HG03439 (cell line): ENCODE measurements at regions not wholly inside any gene's neighbourhood (a gene's known extent, or its start where the extent isn't known, plus 50 kb on each side); places are given as distances from the start of the nearest gene placed in this dataset.
"Not testable (repeated sequence)": the region's sequence is repeated elsewhere in the genome, so short reads cannot be mapped to it uniquely, and the experiment has no call there.

ENCODE experiments used
- ATAC-seq: cut with Tn5 transposase; IDR thresholded peaks from one replicate; pipeline ENCODE4 v1.9.1; 2021; ENCODE audit warnings: mild to moderate bottlenecking, moderate library complexity; ENCODE audit not compliant: unreplicated experiment

GRCh38 chr10:9901971-9902370, 1115.7 kb upstream of the CELF2 start:
- ATAC-seq = no peak

- ATAC-seq = no peak
Observed at GRCh38 chr10:9910446-9910845, 1107.2 kb upstream of the CELF2 start.

GRCh38 chr10:9911488-9911887, 1106.2 kb upstream of the CELF2 start:
- ATAC-seq = no peak

- ATAC-seq = no peak
Observed at GRCh38 chr10:9913876-9914514, 1103.7 kb upstream of the CELF2 start.

GRCh38 chr10:9921544-9921943, 1096.1 kb upstream of the CELF2 start:
- ATAC-seq = no peak

- no peak for ATAC-seq
Observed at GRCh38 chr10:9922126-9922870, 1095.4 kb upstream of the CELF2 start.

- ATAC-seq = no peak
Observed at GRCh38 chr10:9926003-9926402, 1091.7 kb upstream of the CELF2 start.

GRCh38 chr10:9926881-9927280, 1090.8 kb upstream of the CELF2 start:
- ATAC-seq = no peak

- no peak for ATAC-seq
Observed at GRCh38 chr10:9939716-9940115, 1078.0 kb upstream of the CELF2 start.

- no peak for ATAC-seq
Observed at GRCh38 chr10:9944690-9945089, 1073.0 kb upstream of the CELF2 start.

- no peak for ATAC-seq
Observed at GRCh38 chr10:9950070-9950469, 1067.6 kb upstream of the CELF2 start.

GRCh38 chr10:9951481-9952257, 1066.0 kb upstream of the CELF2 start:
- ATAC-seq = no peak

- ATAC-seq = no peak
Observed at GRCh38 chr10:9957351-9957750, 1060.3 kb upstream of the CELF2 start.

- ATAC-seq = not testable (repeated sequence)
Observed at GRCh38 chr10:9957876-9958275, 1059.8 kb upstream of the CELF2 start.

- ATAC-seq = no peak
Observed at GRCh38 chr10:9965341-9965740, 1052.3 kb upstream of the CELF2 start.

GRCh38 chr10:9986786-9987185, 1030.9 kb upstream of the CELF2 start:
- ATAC-seq = no peak

- no peak for ATAC-seq
Observed at GRCh38 chr10:9987197-9987596, 1030.5 kb upstream of the CELF2 start.

- no peak for ATAC-seq
Observed at GRCh38 chr10:9992661-9993060, 1025.0 kb upstream of the CELF2 start.

- ATAC-seq = no peak
Observed at GRCh38 chr10:9994131-9994530, 1023.5 kb upstream of the CELF2 start.

GRCh38 chr10:9999627-10000026, 1018.0 kb upstream of the CELF2 start:
- ATAC-seq = no peak

GRCh38 chr10:10007957-10008356, 1009.7 kb upstream of the CELF2 start:
- peak; percentile 91 for ATAC-seq

GRCh38 chr10:10010397-10010796, 1007.3 kb upstream of the CELF2 start:
- no peak for ATAC-seq
